Hepatocyte (in vitro differentiated cells): ENCODE measurements at regions not wholly inside any gene's neighbourhood (a gene's known extent, or its start where the extent isn't known, plus 50 kb on each side); places are given as distances from the start of the nearest gene placed in this dataset.

Source experiments
- CTCF ChIP-seq: fragments of 200-600 bp; sonication (generic); IDR thresholded peaks from 2 replicates; pipeline ENCODE4 v1.5.1; 2016; ENCODE audit warnings: antibody characterized with exemption, mild to moderate bottlenecking; ENCODE audit not compliant: poor library complexity
- EZH2 ChIP-seq: fragments of 200-600 bp; sonication (generic); IDR thresholded peaks from 2 replicates; pipeline ENCODE4 v1.6.1; 2016; ENCODE audit warnings: antibody characterized with exemption, mild to moderate bottlenecking, borderline replicate concordance
- EZH2phosphoT487 ChIP-seq: fragments of 200-600 bp; sonication (generic); IDR thresholded peaks from one replicate; pipeline ENCODE4 v1.6.1; 2018; ENCODE audit warnings: antibody characterized with exemption, mild to moderate bottlenecking, low read depth, moderate library complexity; ENCODE audit not compliant: unreplicated experiment, severe bottlenecking

GRCh38 chr1:87899017-87899416 lies 570.3 kb downstream of the LMO4 start:
- TF ChIP-seq CTCF (no peak), EZH2 (no peak), EZH2phosphoT487 (no peak)
